GM06990 (cell line): ENCODE measurements at regions not wholly inside any gene's neighbourhood (a gene's known extent, or its start where the extent isn't known, plus 50 kb on each side); places are given as distances from the start of the nearest gene placed in this dataset.

Experiments
- DNase-seq: peaks from one replicate; pipeline ENCODE4 v3.0.0-alpha.2; 2011; ENCODE audit not compliant: insufficient read length; ENCODE audit errors: extremely low read depth
- H3K27me3 ChIP-seq: replicated peaks from 2 replicates; pipeline ENCODE4 v1.6.0; 2011; ENCODE audit warnings: low read length; ENCODE audit not compliant: control insufficient read depth, insufficient read depth
- H3K36me3 ChIP-seq: 2 replicates; pipeline ENCODE4 v1.5.1; 2011; ENCODE audit warnings: low read length; ENCODE audit not compliant: control insufficient read depth, insufficient read depth
- H3K4me3 ChIP-seq: replicated peaks from 2 replicates; pipeline ENCODE4 v1.5.1; 2011; ENCODE audit warnings: low read depth, mild to moderate bottlenecking, control low read depth, low read length
- CTCF ChIP-seq: IDR thresholded peaks from 2 replicates; pipeline ENCODE4 v1.5.1; 2011; ENCODE audit warnings: low read length, control low read depth, mild to moderate bottlenecking, inconsistent platforms; ENCODE audit not compliant: insufficient read depth, poor library complexity, severe bottlenecking

DNA sequence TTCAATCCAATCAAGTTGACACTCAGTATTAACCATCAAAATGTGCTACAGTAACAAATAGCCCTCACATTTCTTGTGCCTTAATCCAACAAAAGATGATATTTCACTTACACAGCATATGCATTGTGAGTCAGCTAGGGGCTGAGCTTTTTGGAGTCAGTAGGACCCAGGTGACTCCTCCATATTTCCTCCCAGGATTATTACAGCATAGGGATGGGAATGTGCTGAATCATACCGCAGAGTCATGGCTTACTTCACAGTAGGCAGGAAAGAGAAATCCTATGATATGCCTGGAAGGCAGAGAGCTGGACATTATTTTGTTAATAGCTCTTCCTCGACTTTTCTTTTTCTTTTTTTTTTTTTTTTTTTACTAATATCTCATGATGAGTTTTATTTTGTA, 153.3 kb downstream of the TMEM182 start:
- DNase-seq: no peak
- Histone ChIP-seq H3K36me3 (no peaks in the 10 kb centered on the region), H3K27me3 (no peaks in the 10 kb centered on the region), H3K4me3 (no peak overlapping the region)
- TF ChIP-seq CTCF: no peak

GRCh38 chr2:102922321-102922720, 160.5 kb downstream of the TMEM182 start:
- TF ChIP-seq CTCF: no peak
- no peak for DNase-seq
- H3K4me3 ChIP-seq: no peak overlapping the region
- H3K27me3 ChIP-seq: no peaks in the 10 kb centered on the region
- no peaks in the 10 kb centered on the region for H3K36me3 ChIP-seq

DNA sequence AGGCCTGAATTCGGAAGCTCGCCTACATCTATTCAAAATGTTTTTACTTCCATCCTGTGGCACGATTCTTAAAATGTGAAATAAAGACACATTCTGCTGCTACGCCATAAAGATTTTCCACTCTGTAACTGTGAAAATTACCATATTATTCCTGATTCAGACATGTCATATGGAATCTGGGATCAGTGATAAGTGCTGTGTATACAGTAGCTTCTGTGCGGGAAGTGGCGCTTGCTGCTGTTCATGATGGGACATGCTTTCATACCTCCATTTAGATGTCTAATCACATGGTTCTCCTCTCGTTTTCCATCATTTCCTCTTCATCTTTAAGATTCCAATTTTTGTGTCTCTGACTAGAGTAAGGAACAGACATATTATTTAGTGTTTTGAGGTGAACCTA, 163.2 kb downstream of the TMEM182 start:
- no peak overlapping the region for H3K4me3 ChIP-seq
- DNase-seq: no peak
- no peaks in the 10 kb centered on the region for H3K27me3 ChIP-seq
- H3K36me3 ChIP-seq: no peaks in the 10 kb centered on the region
- TF ChIP-seq CTCF: no peak

GRCh38 chr2:102927854-102928267, 166.0 kb downstream of the TMEM182 start:
- TF ChIP-seq CTCF: no peak
- DNase-seq: no peak
- Histone ChIP-seq H3K27me3 (no peaks in the 10 kb centered on the region), H3K36me3 (no peaks in the 10 kb centered on the region), H3K4me3 (no peak overlapping the region)

DNA sequence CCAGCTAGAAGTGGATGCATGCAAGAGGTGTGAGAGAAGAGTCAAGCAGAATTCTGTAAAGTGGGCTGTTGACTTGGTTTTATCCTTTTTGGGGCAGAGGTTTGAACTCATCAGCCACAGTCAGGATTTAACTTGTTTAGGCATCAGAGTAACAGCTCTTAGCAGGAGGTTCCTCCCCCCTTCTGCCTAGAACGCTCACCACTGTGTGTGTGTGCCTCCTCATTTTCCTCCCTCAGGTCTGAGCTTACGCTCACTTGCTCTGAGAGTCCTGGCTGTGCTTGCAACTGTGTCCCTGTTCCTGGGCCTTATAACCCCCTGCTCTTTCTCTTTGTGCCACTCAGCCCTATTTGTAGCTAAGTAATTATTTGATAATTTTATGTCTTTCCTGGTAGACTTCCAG, 167.9 kb downstream of the TMEM182 start:
- no peak overlapping the region for H3K4me3 ChIP-seq
- no peak for DNase-seq
- H3K27me3 ChIP-seq: no peaks in the 10 kb centered on the region
- TF ChIP-seq CTCF: no peak
- H3K36me3 ChIP-seq: no peaks in the 10 kb centered on the region

- Histone ChIP-seq H3K36me3 (no peaks in the 10 kb centered on the region), H3K4me3 (no peak overlapping the region), H3K27me3 (no peaks in the 10 kb centered on the region)
- no peak for TF ChIP-seq CTCF
- no peak for DNase-seq
Observed at GRCh38 chr2:102932501-102932900, 170.7 kb downstream of the TMEM182 start.
